Adrenal gland (tissue), 5 donors: ENCODE measurements at regions not wholly inside any gene's neighbourhood (a gene's known extent, or its start where the extent isn't known, plus 50 kb on each side); places are given as distances from the start of the nearest gene placed in this dataset.

Source experiments
- POLR2A ChIP-seq, 2 donors: fragments of 450-650 bp; IDR thresholded peaks; one replicate each; pipeline ENCODE4 v1.6.1; 2017; ENCODE audit warnings: antibody characterized with exemption in 2 of 2, mild to moderate bottlenecking in 2 of 2, moderate library complexity in 1 of 2
- TF ChIP-seq, protein P1 (sequence below), 6 experiments: fragments of 450-650 bp in 4 of 6; fragments of 200-600 bp in 2 of 6; sonication (generic) in 1 of 6; IDR thresholded peaks; 1 replicate in 5 of 6; 2 replicates in 1 of 6; pipeline versions ENCODE4 v1.5.1 to v1.8.0; 2016 to 2021; ENCODE audit warnings: antibody characterized with exemption in 6 of 6, mild to moderate bottlenecking in 2 of 6, moderate library complexity in 1 of 6
- donor health status: DM: no; HTN: no; CAD: no.

DNA sequence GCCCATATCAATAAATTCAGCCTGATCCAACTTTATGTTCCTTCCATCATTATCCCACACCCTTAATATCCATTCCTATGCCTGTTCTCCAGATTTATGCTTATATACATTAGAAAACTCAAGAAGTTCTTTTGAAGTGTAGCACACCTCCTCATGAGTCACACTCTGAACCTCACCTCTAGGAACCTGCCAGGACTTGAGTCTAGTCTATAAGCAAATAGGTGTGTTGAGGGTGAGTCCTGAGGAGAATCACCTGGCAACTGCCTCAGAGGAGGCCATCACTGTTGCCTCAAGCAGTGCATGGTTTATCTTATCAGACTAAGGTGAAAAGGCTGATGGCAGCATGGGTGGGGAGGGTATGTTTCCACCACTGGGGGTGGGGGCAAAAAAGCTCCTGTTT, 496.7 kb downstream of the C6orf118 start:
- TF ChIP-seq, protein P1, sequence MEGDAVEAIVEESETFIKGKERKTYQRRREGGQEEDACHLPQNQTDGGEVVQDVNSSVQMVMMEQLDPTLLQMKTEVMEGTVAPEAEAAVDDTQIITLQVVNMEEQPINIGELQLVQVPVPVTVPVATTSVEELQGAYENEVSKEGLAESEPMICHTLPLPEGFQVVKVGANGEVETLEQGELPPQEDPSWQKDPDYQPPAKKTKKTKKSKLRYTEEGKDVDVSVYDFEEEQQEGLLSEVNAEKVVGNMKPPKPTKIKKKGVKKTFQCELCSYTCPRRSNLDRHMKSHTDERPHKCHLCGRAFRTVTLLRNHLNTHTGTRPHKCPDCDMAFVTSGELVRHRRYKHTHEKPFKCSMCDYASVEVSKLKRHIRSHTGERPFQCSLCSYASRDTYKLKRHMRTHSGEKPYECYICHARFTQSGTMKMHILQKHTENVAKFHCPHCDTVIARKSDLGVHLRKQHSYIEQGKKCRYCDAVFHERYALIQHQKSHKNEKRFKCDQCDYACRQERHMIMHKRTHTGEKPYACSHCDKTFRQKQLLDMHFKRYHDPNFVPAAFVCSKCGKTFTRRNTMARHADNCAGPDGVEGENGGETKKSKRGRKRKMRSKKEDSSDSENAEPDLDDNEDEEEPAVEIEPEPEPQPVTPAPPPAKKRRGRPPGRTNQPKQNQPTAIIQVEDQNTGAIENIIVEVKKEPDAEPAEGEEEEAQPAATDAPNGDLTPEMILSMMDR (IDR thresholded peaks at IDR 0.05): no peak
- TF ChIP-seq POLR2A (IDR thresholded peaks at IDR 0.05): no peak
